HPDE6-E6E7 (cell line): ENCODE measurements at regions not wholly inside any gene's neighbourhood (a gene's known extent, or its start where the extent isn't known, plus 50 kb on each side); places are given as distances from the start of the nearest gene placed in this dataset.
"Not testable (repeated sequence)": the region's sequence is repeated elsewhere in the genome, so short reads cannot be mapped to it uniquely, and the experiment has no call there.

Source experiments
- DNase-seq: peaks from one replicate; pipeline ENCODE4 v3.0.0; 2011; ENCODE audit warnings: missing footprints; ENCODE audit errors: extremely low spot score

DNA sequence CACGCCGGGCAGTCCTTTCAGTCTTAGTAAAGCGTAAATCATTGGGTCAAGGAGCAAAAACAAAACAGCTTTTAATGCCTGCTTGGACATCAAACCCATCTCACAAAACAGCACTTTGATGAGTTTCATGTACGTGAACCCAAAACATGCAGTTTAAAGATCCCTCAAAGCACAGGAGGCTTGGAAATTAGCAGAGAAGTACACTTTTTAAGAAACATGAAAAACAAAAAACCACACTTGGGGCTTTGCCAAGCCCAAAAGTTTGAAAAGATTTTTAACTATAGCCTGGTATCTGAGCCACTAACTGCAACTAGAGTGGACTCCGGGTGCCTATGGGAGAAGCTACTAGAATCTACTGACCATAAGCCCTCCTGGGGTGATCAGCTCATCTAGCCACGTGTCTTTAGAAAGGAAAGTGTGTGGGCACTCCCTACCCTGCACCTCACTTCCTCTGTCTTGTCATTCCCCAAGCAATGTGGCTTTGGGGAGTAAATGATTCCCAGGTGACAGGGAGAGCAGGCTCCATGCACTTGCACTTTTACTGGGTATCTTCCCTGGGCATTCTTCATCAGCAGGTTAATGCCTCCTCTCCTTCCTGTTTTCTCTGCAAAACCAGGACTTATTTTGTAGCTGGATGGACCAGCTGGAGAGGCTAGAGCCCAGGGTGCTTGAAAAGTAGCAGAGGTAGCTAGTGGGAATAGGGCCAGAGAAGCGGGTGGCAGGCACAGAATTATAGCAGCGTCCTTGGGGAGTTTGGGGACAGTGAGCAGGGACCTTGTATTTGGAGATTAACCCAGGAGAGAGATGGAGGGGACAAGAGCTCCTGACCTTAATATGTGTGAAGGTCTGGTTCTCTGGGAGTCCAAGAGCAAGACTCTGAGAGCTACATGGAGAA is 339.3 kb downstream of the BCL11B start:
- no peak for DNase-seq

DNA sequence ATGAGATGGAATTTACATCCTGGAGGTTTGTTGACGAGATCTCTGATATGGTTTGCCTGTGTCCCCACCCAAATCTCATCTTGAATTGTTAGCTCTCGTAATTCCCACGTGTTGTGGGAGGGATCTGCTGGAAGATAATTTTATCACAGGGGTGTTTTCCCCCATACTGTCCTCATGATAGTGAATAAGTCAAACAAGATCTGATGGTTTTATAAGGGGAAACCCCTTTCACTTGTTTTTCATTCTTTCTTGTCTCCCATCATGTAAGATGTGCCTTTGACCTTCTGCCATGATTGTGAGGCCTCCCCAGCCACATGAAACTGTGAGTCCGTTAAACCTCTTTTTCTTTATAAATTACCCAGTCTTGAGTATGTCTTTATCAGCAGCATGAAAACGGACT is 337.4 kb downstream of the BCL11B start:
- DNase-seq = not testable (repeated sequence)

GRCh38 chr14:98935921-98936320 is 336.1 kb downstream of the BCL11B start:
- no peak for DNase-seq

GRCh38 chr14:98937021-98937420 is 335.0 kb downstream of the BCL11B start:
- DNase-seq = no peak

GRCh38 chr14:98937712-98938505 is 334.1 kb downstream of the BCL11B start:
- DNase-seq = no peak

DNA sequence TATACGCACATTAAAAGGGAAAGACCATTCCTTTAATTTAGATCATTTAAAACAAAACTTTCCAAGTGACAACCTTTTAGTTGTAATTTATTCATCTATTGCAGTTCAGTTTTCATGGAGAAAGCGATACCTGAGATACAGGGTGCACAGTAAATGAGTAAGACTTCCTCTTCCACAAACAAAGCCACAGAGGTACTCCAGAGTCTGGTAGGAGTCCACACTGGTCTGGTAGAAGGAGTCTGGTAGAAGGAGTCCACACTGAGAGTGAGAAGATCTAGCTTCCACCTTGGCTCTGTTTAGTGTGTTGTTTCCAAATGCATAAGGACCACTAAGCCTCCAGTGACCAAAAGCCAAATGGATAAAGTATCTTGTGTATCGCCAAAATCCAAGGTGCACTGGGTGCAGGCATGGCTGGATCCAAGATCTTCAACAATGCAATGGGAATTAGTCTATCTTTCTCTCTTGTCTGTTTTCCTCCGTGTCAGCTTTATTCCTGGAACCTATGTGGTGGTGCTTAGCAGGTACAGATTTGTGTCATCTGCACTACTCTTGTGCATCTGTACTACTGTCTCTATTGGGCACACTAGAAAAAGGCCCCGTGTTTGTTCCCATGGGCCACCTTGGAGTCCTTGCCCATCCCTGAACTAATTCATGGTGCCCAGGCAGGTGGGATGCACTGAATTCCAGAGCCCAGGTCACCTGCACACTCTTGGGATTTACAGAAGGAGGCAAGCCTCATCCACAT is 331.1 kb downstream of the BCL11B start:
- DNase-seq = no peak

DNA sequence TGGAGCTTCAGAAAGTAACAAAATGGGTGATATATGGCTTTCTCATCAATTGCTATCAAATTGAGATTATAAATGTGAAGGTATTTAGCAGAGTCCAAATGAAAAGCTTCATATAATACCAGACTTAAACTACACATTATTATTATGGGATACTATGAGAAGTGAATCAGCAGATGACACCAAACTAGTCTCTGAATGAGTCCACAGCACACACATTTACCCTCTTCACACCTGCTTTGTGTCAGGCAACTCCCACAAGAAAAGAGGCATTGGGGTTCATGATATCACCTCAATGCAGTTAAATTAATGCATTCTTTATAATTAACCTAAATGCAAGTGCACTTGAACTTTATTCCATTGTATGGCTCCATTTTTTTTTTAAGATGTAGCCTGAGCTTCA is 330.5 kb downstream of the BCL11B start:
- no peak for DNase-seq

- no peak for DNase-seq
These were observed 328.1 kb downstream of the BCL11B start for GRCh38 chr14:98943907-98944306.

DNA sequence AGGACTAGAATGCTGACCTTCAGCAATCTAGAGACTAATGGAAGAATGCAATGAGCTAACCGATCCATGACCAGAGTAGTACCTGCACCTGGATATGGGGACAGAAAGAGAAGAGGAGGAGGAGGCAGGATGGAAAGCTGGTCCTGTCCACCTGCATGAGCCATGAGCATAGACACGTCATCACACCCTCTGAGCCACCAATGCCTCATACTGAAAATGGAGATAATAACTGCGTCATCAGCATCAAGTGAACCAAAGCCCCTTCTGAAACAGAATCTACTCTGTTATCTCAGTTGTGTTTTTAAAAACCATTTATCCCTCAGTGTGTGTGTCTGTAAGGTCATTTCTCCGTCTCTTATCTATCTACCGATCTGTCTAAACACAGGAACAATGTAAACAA is 327.0 kb downstream of the BCL11B start:
- no peak for DNase-seq

GRCh38 chr14:98945611-98946570 is 326.1 kb downstream of the BCL11B start:
- DNase-seq = no peak

GRCh38 chr14:98946940-98947339 is 325.1 kb downstream of the BCL11B start:
- DNase-seq = no peak

- DNase-seq = no peak
These were observed 323.9 kb downstream of the BCL11B start for GRCh38 chr14:98947911-98948595.

GRCh38 chr14:98949051-98949450 is 322.9 kb downstream of the BCL11B start:
- no peak for DNase-seq

GRCh38 chr14:98949481-98950135 is 322.4 kb downstream of the BCL11B start:
- DNase-seq = no peak

GRCh38 chr14:98950353-98950895 is 321.6 kb downstream of the BCL11B start:
- no peak for DNase-seq

DNA sequence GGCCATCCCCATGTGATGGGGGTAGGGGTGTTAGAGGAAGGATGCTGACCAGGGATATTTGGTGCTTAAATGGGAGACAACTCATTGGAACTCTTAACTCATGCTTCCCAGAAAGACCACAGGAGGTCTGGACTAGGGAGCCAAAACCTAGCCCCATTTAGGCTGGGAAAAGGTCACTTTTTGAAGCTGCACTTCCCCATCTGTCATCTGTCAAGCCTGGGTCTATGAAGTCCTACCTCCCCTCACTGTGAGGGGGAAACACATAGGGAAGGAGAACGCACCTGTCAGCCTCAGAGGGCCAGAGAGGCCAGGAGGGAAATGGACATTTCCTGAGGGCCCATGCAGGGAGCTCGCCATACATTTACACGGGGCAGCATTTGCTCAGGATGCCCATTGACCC is 321.0 kb downstream of the BCL11B start:
- no peak for DNase-seq

- no peak for DNase-seq
These were observed 320.4 kb downstream of the BCL11B start for GRCh38 chr14:98951521-98952152.

- peak; percentile 65 for DNase-seq
These were observed 319.2 kb downstream of the BCL11B start for GRCh38 chr14:98952593-98953350.
